HG02642 (cell line): ENCODE measurements at regions not wholly inside any gene's neighbourhood (a gene's known extent, or its start where the extent isn't known, plus 50 kb on each side); places are given as distances from the start of the nearest gene placed in this dataset.
"Not testable (repeated sequence)": the region's sequence is repeated elsewhere in the genome, so short reads cannot be mapped to it uniquely, and the experiment has no call there.

Experiments
- ATAC-seq: cut with Tn5 transposase; IDR thresholded peaks from one replicate; pipeline ENCODE4 v1.9.1; 2021; ENCODE audit warnings: mild to moderate bottlenecking; ENCODE audit not compliant: unreplicated experiment, poor library complexity

DNA sequence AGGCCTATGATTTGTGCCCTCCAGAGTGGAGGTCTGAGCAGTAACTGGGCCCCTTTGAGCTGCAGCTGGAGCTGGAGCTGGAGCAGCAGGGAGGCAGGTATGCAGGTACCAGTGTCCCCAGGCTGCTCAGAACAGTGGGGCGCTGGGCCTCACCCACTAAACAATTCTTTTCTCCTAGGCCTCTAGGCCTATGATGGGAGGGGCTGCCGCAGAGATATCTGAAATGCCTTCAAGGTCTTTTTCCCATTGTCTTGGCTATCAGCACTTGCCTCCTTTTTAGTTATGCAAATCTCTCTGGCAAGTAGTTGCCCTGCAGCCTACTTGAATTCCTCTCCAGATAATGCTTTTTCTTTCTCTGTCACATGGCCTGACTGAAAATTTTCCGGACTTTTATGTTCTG lies 79.7 kb upstream of the OTUD4 start:
- no peak for ATAC-seq

- ATAC-seq: not testable (repeated sequence)
Measured at GRCh38 chr4:145255311-145255710, 74.9 kb upstream of the OTUD4 start.

DNA sequence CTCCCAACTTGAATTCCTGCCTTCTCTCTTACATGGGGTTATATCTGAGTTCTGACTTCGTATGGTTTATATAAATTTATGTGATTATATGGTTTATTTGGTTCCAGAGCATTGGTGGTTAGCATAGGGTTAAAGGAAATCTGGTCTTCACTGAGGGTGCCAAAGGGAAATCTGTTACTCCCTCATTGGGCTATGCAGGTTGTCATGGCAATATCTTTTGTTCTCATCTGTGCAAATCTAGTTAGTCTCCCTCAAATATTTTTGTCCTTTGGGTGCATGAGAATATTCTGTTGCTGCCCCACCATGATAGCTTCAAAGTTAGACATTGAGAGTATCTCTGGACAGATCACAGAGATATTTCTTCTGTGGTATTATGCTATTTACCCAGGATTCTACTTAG lies 71.8 kb upstream of the OTUD4 start:
- no peak for ATAC-seq

GRCh38 chr4:145251391-145251790 lies 71.0 kb upstream of the OTUD4 start:
- no peak for ATAC-seq

GRCh38 chr4:145248971-145249370 lies 68.6 kb upstream of the OTUD4 start:
- no peak for ATAC-seq

GRCh38 chr4:145248502-145248901 lies 68.1 kb upstream of the OTUD4 start:
- ATAC-seq: no peak

GRCh38 chr4:145234091-145234706 lies 53.8 kb upstream of the OTUD4 start:
- peak; percentile 98 for ATAC-seq

GRCh38 chr4:145231906-145232700 lies 51.7 kb upstream of the OTUD4 start:
- no peak for ATAC-seq

DNA sequence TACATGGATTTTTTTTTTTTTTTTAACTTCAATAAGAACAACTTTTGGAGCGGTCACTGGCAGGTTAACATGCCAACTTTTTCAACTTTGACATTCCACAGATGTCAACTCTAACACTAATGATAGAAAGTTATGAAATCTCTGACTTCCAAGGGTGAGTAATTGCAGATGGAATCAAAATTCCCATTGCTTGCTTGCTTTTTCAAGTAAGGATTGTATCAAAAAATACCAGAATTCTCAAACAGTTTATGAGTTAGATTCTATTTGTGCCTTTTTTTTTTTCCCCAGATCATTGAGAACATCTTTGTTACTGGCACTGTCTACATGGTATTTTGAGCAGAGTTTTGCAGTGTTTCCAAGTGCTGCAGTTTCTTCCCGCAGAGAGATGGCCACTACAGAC lies 50.3 kb upstream of the OTUD4 start:
- no peak for ATAC-seq
